Stomach (tissue), 8 donors: ENCODE measurements at regions not wholly inside any gene's neighbourhood (a gene's known extent, or its start where the extent isn't known, plus 50 kb on each side); places are given as distances from the start of the nearest gene placed in this dataset.
A peak's percentile ranks its signal among the peaks of the same experiment; 100 is the strongest.

ENCODE experiments used
- DNase-seq, 2 donors: peaks; one replicate each; pipeline versions ENCODE4 v3.0.0 to v3.0.0-alpha.2; 2013 to 2019
- H3K27ac ChIP-seq, 5 donors: fragments of 200-600 bp in 4 of 5; sonication (generic) in 4 of 5; one replicate each; pipeline ENCODE4 v1.5.1; 2013 to 2019; ENCODE audit warnings: mild to moderate bottlenecking in 1 of 5, moderate library complexity in 1 of 5
- H3K27me3 ChIP-seq, 3 donors: fragments of 200-600 bp; sonication (generic); one replicate each; pipeline ENCODE4 v1.5.1; 2017 to 2019; ENCODE audit warnings: mixed run types in 1 of 3
- H3K36me3 ChIP-seq, 4 donors: fragments of 200-600 bp; sonication (generic); 1 replicate in 3 of 4; 2 replicates in 1 of 4; pipeline ENCODE4 v1.5.1; 2016 to 2019
- H3K4me1 ChIP-seq, 4 donors: fragments of 200-600 bp; sonication (generic); one replicate each; pipeline ENCODE4 v1.5.1; 2016 to 2019
- H3K4me3 ChIP-seq, 4 donors: fragments of 200-600 bp; sonication (generic) in 3 of 4; one replicate each; pipeline ENCODE4 v1.5.1; 2016 to 2019; ENCODE audit warnings: mild to moderate bottlenecking in 1 of 4
- H3K9me3 ChIP-seq, 4 donors: fragments of 200-600 bp; sonication (generic); one replicate each; pipeline ENCODE4 v1.5.1; 2016 to 2019
- CTCF ChIP-seq, 7 experiments: fragments of 450-650 bp in 4 of 7; fragments of 200-600 bp in 3 of 7; sonication (generic) in 3 of 7; IDR thresholded peaks; one replicate each; pipeline ENCODE4 v1.5.1; 2016 to 2019; ENCODE audit warnings: antibody characterized with exemption in 7 of 7, control low read depth in 2 of 7, mild to moderate bottlenecking in 1 of 7
- EP300 ChIP-seq: sonication (generic); formaldehyde crosslinking; IDR thresholded peaks from one replicate; pipeline ENCODE4 v1.6.1; 2017; ENCODE audit warnings: antibody characterized with exemption
- POLR2A ChIP-seq, 4 donors: fragments of 450-650 bp; IDR thresholded peaks; one replicate each; pipeline ENCODE4 v1.6.1; 2016; ENCODE audit warnings: antibody characterized with exemption in 4 of 4, control low read depth in 2 of 4, mild to moderate bottlenecking in 1 of 4, moderate library complexity in 1 of 4
- POLR2AphosphoS5 ChIP-seq, 3 donors: sonication (generic); formaldehyde crosslinking; IDR thresholded peaks; one replicate each; pipeline ENCODE4 v1.6.1; 2016; ENCODE audit warnings: antibody characterized with exemption in 3 of 3
- WGBS, 5 donors: extraction: QIAGEN DNeasy Blood & Tissue Kit in 3 of 5; methylation state at CpG; one replicate each; pipeline versions ENCODE4 v1.1.5 to v1.1.7; 2013 to 2018; 5-methylcytosine and 5-hydroxymethylcytosine counted together
- intact Hi-C: fragments of 100-400 bp; cut with DNase I; formaldehyde crosslinking; loops from one replicate; pipeline ENCODE4 v1.15.1; 2023; ENCODE audit warnings: low total_unique reads
- donor health status: healthy with polysubstance abuse.
- donor health status: Bipolar disorder and iron deficiency.
- donor health status: healthy.

- intact Hi-C loops = no loop called here
- Histone ChIP-seq H3K27ac (no peak overlapping the region), H3K27me3 (no peaks in the 10 kb centered on the region), H3K9me3 (no peaks in the 10 kb centered on the region), H3K4me3 (no peak overlapping the region), H3K4me1 (no peaks in the 10 kb centered on the region), H3K36me3 (no peaks in the 10 kb centered on the region)
- WGBS, 5 donors = 32 to 43% (median 42%) methylated on average over 2 of the region's 2 CpGs
- TF ChIP-seq POLR2AphosphoS5 (IDR thresholded peaks at IDR 0.05) (no peak), CTCF (IDR thresholded peaks at IDR 0.05) (no peak), POLR2A (IDR thresholded peaks at IDR 0.05) (no peak), EP300 (no peak)
- no peak for DNase-seq
Measured at GRCh38 chr10:55374917-55375316, 573.9 kb upstream of the PCDH15 start.

- DNase-seq = peak in 1 of 2 donors; percentile 25
- Histone ChIP-seq H3K36me3 (no peaks in the 10 kb centered on the region), H3K27me3 (no peaks in the 10 kb centered on the region), H3K4me1 (no peaks in the 10 kb centered on the region), H3K4me3 (no peak overlapping the region), H3K27ac (no peak overlapping the region), H3K9me3 (no peaks in the 10 kb centered on the region)
- intact Hi-C loops = no loop called here
- no peak for TF ChIP-seq CTCF (IDR thresholded peaks at IDR 0.05)
- TF ChIP-seq POLR2AphosphoS5 (IDR thresholded peaks at IDR 0.05) = no peak
- TF ChIP-seq POLR2A (IDR thresholded peaks at IDR 0.05) = no peak
- TF ChIP-seq EP300 = no peak
Measured at GRCh38 chr10:55374060-55374459, 573.0 kb upstream of the PCDH15 start.

- Histone ChIP-seq H3K4me1 (no peaks in the 10 kb centered on the region), H3K27me3 (no peaks in the 10 kb centered on the region), H3K9me3 (no peaks in the 10 kb centered on the region), H3K36me3 (no peaks in the 10 kb centered on the region), H3K27ac (no peak overlapping the region), H3K4me3 (no peak overlapping the region)
- peak in 1 of 2 donors; percentile 13 for DNase-seq
- TF ChIP-seq EP300 (no peak), POLR2AphosphoS5 (IDR thresholded peaks at IDR 0.05) (no peak), POLR2A (IDR thresholded peaks at IDR 0.05) (no peak), CTCF (IDR thresholded peaks at IDR 0.05) (no peak)
- WGBS, 5 donors = 30 to 48% (median 41%) methylated on average over 1 of the region's 1 CpG
- intact Hi-C loops = no loop called here
Measured at GRCh38 chr10:55369670-55370420, 568.8 kb upstream of the PCDH15 start.

GRCh38 chr10:55368467-55368866 is 567.4 kb upstream of the PCDH15 start:
- no peak for TF ChIP-seq EP300
- no peak for DNase-seq
- H3K9me3 ChIP-seq = no peaks in the 10 kb centered on the region
- H3K36me3 ChIP-seq = no peaks in the 10 kb centered on the region
- no peaks in the 10 kb centered on the region for H3K27me3 ChIP-seq
- no peak overlapping the region for H3K27ac ChIP-seq
- no peaks in the 10 kb centered on the region for H3K4me1 ChIP-seq
- intact Hi-C loops = no loop called here
- H3K4me3 ChIP-seq = no peak overlapping the region
- 63 to 77% (median 73%) methylated on average over 2 of the region's 2 CpGs for WGBS, 5 donors

- Histone ChIP-seq H3K4me1 (no peaks in the 10 kb centered on the region), H3K9me3 (no peaks in the 10 kb centered on the region), H3K27me3 (no peaks in the 10 kb centered on the region), H3K27ac (no peak overlapping the region), H3K4me3 (no peak overlapping the region), H3K36me3 (no peaks in the 10 kb centered on the region)
- TF ChIP-seq POLR2A (IDR thresholded peaks at IDR 0.05) = no peak
- TF ChIP-seq POLR2AphosphoS5 (IDR thresholded peaks at IDR 0.05) = no peak
- TF ChIP-seq EP300 = no peak
- TF ChIP-seq CTCF (IDR thresholded peaks at IDR 0.05) = no peak
- no peak for DNase-seq
- intact Hi-C loops = no loop called here
Measured at GRCh38 chr10:55367555-55367954, 566.5 kb upstream of the PCDH15 start.
